ENCODE measurements at regions not wholly inside any gene's neighbourhood (a gene's known extent, or its start where the extent isn't known, plus 50 kb on each side); places are given as distances from the start of the nearest gene placed in this dataset.

DNA sequence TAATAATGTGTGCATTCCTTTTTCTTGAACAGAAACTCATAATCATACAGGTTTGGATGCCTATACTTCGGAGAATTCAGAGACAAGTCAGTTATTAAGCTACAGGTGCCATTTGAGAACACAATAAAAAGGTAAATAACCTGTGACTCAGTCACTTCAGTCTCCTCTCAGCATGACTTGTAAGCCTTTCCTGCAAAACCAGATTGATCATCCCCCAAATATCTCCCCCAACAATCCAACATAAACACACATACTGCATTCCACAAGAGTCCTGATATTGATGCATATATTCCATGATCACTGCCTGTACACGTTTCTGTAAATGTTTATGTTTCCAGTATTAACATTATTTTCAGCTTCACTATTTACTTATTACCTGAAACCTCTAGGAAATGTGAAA, 110.8 kb downstream of the PWWP3B start:
- DNase-seq (ENCODE audit: low read depth, low spot score), result no peak
- H3K79me2 ChIP-seq (ENCODE audit: control insufficient read depth, insufficient read depth, low read length), result no peaks in the 10 kb centered on the region
- H3K9ac ChIP-seq (ENCODE audit: control insufficient read depth, extremely low read depth, insufficient read depth, low read length), result no peak overlapping the region
- H4K20me1 ChIP-seq (ENCODE audit: control insufficient read depth, extremely low read depth, insufficient read depth, low read length), result no peaks in the 10 kb centered on the region
- no peak overlapping the region for H3K27ac ChIP-seq (ENCODE audit: control insufficient read depth, insufficient read depth, low read length)
- H3K4me2 ChIP-seq (ENCODE audit: control insufficient read depth, extremely low read depth, insufficient read depth, low read depth, low read length), result no peak overlapping the region
- no peaks in the 10 kb centered on the region for H3K9me3 ChIP-seq (ENCODE audit: control insufficient read depth, low read depth, low read length)
- dilution Hi-C loops (cut with MboI; ENCODE audit: extremely low pct_ligation_motif_present, low sequenced_read_pairs), result no loop called here
- no peak for FAIRE-seq
- no peaks in the 10 kb centered on the region for H3K27me3 ChIP-seq (ENCODE audit: control insufficient read depth, extremely low read depth, insufficient read depth, low read length)
- no peak for TF ChIP-seq EZH2 (IDR thresholded peaks at IDR 0.05; ENCODE audit: low read length)
- TF ChIP-seq, protein P1, sequence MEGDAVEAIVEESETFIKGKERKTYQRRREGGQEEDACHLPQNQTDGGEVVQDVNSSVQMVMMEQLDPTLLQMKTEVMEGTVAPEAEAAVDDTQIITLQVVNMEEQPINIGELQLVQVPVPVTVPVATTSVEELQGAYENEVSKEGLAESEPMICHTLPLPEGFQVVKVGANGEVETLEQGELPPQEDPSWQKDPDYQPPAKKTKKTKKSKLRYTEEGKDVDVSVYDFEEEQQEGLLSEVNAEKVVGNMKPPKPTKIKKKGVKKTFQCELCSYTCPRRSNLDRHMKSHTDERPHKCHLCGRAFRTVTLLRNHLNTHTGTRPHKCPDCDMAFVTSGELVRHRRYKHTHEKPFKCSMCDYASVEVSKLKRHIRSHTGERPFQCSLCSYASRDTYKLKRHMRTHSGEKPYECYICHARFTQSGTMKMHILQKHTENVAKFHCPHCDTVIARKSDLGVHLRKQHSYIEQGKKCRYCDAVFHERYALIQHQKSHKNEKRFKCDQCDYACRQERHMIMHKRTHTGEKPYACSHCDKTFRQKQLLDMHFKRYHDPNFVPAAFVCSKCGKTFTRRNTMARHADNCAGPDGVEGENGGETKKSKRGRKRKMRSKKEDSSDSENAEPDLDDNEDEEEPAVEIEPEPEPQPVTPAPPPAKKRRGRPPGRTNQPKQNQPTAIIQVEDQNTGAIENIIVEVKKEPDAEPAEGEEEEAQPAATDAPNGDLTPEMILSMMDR (optimal IDR thresholded peaks at IDR 0.05 in 1 of 3, IDR thresholded peaks at IDR 0.05 in 1 of 3, conservative IDR thresholded peaks at IDR 0.05 in 1 of 3; ENCODE audit: extremely low read depth in 1 of 3, insufficient read depth in 2 of 3, low read length in 3 of 3), result no peak
- no peaks in the 10 kb centered on the region for H3K4me1 ChIP-seq (ENCODE audit: control insufficient read depth, extremely low read depth, insufficient read depth, low read length)
- H3K9me1 ChIP-seq (ENCODE audit: control insufficient read depth, extremely low read depth, insufficient read depth, low read length), result no peaks in the 10 kb centered on the region
- H2AFZ ChIP-seq (ENCODE audit: control insufficient read depth, low read length), result no peak overlapping the region
- no peaks in the 10 kb centered on the region for H3K36me3 ChIP-seq (ENCODE audit: control insufficient read depth in 2 of 2, extremely low read depth in 1 of 2, insufficient read depth in 2 of 2, low read length in 2 of 2)
- no peak overlapping the region for H3K4me3 ChIP-seq (ENCODE audit: control insufficient read depth in 2 of 3, extremely low read depth in 1 of 3, insufficient read depth in 2 of 3, low read depth in 1 of 3, low read length in 3 of 3)

DNA sequence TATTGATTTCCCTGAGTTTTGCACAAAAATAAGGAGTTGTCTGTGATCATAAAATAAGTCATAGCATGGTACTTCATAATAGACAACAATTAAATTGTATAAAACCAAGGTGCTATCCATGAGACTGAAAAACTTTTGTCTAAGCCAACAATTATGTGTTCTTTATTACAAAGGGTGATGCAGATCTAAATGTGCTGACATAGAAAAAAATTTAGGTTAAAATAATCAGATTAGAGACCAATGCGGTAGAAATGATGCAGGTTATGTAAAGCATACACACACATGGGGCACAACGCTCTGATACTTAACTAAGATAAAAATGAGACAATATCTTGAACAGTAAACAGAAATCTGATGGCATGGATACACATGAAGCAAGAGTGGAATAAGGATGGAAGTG, 113.3 kb downstream of the PWWP3B start:
- FAIRE-seq, result no peak
- Histone ChIP-seq H3K4me1 (ENCODE audit: control insufficient read depth, extremely low read depth, insufficient read depth, low read length) (no peaks in the 10 kb centered on the region), H3K9me3 (ENCODE audit: control insufficient read depth, low read depth, low read length) (no peaks in the 10 kb centered on the region), H3K4me2 (ENCODE audit: control insufficient read depth, extremely low read depth, insufficient read depth, low read depth, low read length) (no peak overlapping the region), H3K27me3 (ENCODE audit: control insufficient read depth, extremely low read depth, insufficient read depth, low read length) (no peaks in the 10 kb centered on the region), H3K27ac (ENCODE audit: control insufficient read depth, insufficient read depth, low read length) (no peak overlapping the region), H4K20me1 (ENCODE audit: control insufficient read depth, extremely low read depth, insufficient read depth, low read length) (no peaks in the 10 kb centered on the region), H3K36me3 (ENCODE audit: control insufficient read depth in 2 of 2, extremely low read depth in 1 of 2, insufficient read depth in 2 of 2, low read length in 2 of 2) (no peaks in the 10 kb centered on the region), H3K79me2 (ENCODE audit: control insufficient read depth, insufficient read depth, low read length) (no peaks in the 10 kb centered on the region), H3K4me3 (ENCODE audit: control insufficient read depth in 2 of 3, extremely low read depth in 1 of 3, insufficient read depth in 2 of 3, low read depth in 1 of 3, low read length in 3 of 3) (no peak overlapping the region), H2AFZ (ENCODE audit: control insufficient read depth, low read length) (no peak overlapping the region), H3K9ac (ENCODE audit: control insufficient read depth, extremely low read depth, insufficient read depth, low read length) (no peak overlapping the region), H3K9me1 (ENCODE audit: control insufficient read depth, extremely low read depth, insufficient read depth, low read length) (no peaks in the 10 kb centered on the region)
- dilution Hi-C loops (cut with MboI; ENCODE audit: extremely low pct_ligation_motif_present, low sequenced_read_pairs), result no loop called here
- DNase-seq (ENCODE audit: low read depth, low spot score), result no peak
- TF ChIP-seq, protein P1 (optimal IDR thresholded peaks at IDR 0.05 in 1 of 3, IDR thresholded peaks at IDR 0.05 in 1 of 3, conservative IDR thresholded peaks at IDR 0.05 in 1 of 3; ENCODE audit: extremely low read depth in 1 of 3, insufficient read depth in 2 of 3, low read length in 3 of 3), result no peak
- TF ChIP-seq EZH2 (IDR thresholded peaks at IDR 0.05; ENCODE audit: low read length), result no peak
